Cardiac muscle cell (in vitro differentiated cells and primary cell): ENCODE measurements at regions not wholly inside any gene's neighbourhood (a gene's known extent, or its start where the extent isn't known, plus 50 kb on each side); places are given as distances from the start of the nearest gene placed in this dataset.

ENCODE experiments used
- DNase-seq, 2 donors: peaks; one replicate each; pipeline versions ENCODE4 v3.0.0 to v3.0.0-alpha.2; 2010 to 2017; ENCODE audit warnings: low read depth in 1 of 2, low spot score in 1 of 2
- H3K27ac ChIP-seq: fragments of 200-600 bp; sonication (generic); 2 replicates; pipeline ENCODE4 v1.5.1; 2016
- H3K27me3 ChIP-seq: fragments of 200-600 bp; sonication (generic); 2 replicates; pipeline ENCODE4 v1.6.0; 2016; ENCODE audit warnings: control low read depth
- H3K36me3 ChIP-seq: fragments of 200-600 bp; sonication (generic); 2 replicates; pipeline ENCODE4 v1.5.1; 2016; ENCODE audit warnings: control low read depth
- H3K4me1 ChIP-seq: fragments of 200-600 bp; sonication (generic); 2 replicates; pipeline ENCODE4 v1.8.1; 2017; ENCODE audit warnings: low read depth, mild to moderate bottlenecking, mixed run types
- H3K4me3 ChIP-seq: fragments of 200-600 bp; sonication (generic); 2 replicates; pipeline ENCODE4 v1.5.1; 2016; ENCODE audit warnings: mild to moderate bottlenecking
- H3K9me3 ChIP-seq: fragments of 200-600 bp; sonication (generic); 2 replicates; pipeline ENCODE4 v1.5.1; 2017; ENCODE audit warnings: low read depth, mild to moderate bottlenecking, control low read depth
- TF ChIP-seq, protein P1 (sequence below): IDR thresholded peaks from 2 replicates; pipeline ENCODE4 v1.5.1; 2012; ENCODE audit warnings: low read depth, mild to moderate bottlenecking, low read length

- Histone ChIP-seq H3K36me3 (no peaks in the 10 kb centered on the region), H3K27ac (no peak overlapping the region), H3K27me3 (no peaks in the 10 kb centered on the region), H3K4me1 (no peaks in the 10 kb centered on the region), H3K4me3 (no peak overlapping the region), H3K9me3 (no peaks in the 10 kb centered on the region)
- TF ChIP-seq, protein P1, sequence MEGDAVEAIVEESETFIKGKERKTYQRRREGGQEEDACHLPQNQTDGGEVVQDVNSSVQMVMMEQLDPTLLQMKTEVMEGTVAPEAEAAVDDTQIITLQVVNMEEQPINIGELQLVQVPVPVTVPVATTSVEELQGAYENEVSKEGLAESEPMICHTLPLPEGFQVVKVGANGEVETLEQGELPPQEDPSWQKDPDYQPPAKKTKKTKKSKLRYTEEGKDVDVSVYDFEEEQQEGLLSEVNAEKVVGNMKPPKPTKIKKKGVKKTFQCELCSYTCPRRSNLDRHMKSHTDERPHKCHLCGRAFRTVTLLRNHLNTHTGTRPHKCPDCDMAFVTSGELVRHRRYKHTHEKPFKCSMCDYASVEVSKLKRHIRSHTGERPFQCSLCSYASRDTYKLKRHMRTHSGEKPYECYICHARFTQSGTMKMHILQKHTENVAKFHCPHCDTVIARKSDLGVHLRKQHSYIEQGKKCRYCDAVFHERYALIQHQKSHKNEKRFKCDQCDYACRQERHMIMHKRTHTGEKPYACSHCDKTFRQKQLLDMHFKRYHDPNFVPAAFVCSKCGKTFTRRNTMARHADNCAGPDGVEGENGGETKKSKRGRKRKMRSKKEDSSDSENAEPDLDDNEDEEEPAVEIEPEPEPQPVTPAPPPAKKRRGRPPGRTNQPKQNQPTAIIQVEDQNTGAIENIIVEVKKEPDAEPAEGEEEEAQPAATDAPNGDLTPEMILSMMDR: no peak
- DNase-seq: no peak
These were observed 1490.5 kb downstream of the STIM2 start for GRCh38 chr4:28351102-28351501.

GRCh38 chr4:28351826-28352225, 1491.2 kb downstream of the STIM2 start:
- H3K36me3 ChIP-seq: no peaks in the 10 kb centered on the region
- TF ChIP-seq, protein P1: no peak
- H3K4me3 ChIP-seq: no peak overlapping the region
- no peaks in the 10 kb centered on the region for H3K9me3 ChIP-seq
- no peak for DNase-seq
- H3K27ac ChIP-seq: no peak overlapping the region
- no peaks in the 10 kb centered on the region for H3K27me3 ChIP-seq
- no peaks in the 10 kb centered on the region for H3K4me1 ChIP-seq

DNA sequence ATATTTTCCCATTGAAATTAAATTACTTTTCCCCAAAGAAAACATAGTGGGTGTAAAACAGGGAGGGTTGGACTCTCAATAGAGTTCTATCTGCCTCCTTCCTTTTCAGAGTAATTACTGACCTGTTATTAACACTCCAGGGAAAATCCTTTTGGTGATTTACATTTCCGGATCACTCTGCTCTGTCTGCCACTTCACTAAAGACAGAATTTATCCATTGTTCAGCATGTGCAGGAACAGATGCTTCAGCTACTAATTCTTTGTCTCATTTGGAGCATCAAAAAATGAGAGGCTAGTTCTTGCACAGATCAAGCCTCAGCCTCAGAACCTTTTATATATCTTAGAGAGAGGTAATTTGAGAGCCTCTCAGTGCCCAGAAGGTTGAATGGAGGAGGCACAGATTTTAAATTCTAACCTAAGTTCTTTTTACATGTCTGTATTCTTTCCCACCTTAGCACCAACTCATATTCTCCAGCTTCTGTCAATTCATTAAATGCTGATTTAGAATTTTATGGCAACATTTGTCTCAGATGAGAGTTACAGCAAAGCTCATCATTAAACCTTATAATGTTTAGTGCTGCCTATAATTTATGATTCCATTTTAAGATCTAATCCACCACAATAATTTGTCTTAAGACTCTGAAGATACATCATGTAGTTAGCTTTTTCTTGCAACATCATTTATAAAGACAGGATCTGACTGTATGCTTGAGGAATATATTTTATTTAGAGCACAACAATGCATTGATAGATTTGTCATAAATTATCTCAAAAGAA, 1494.4 kb downstream of the STIM2 start:
- Histone ChIP-seq H3K9me3 (no peaks in the 10 kb centered on the region), H3K4me1 (no peaks in the 10 kb centered on the region), H3K27me3 (no peaks in the 10 kb centered on the region), H3K4me3 (no peak overlapping the region), H3K27ac (no peak overlapping the region), H3K36me3 (no peaks in the 10 kb centered on the region)
- no peak for DNase-seq
- TF ChIP-seq, protein P1: no peak

- Histone ChIP-seq H3K36me3 (no peaks in the 10 kb centered on the region), H3K4me1 (no peaks in the 10 kb centered on the region), H3K27me3 (no peaks in the 10 kb centered on the region), H3K4me3 (no peak overlapping the region), H3K9me3 (no peaks in the 10 kb centered on the region), H3K27ac (no peak overlapping the region)
- DNase-seq: peak in 1 of 2 donors; percentile 36
- TF ChIP-seq, protein P1: peak; percentile 35
These were observed 1497.3 kb downstream of the STIM2 start for GRCh38 chr4:28357990-28358389.

DNA sequence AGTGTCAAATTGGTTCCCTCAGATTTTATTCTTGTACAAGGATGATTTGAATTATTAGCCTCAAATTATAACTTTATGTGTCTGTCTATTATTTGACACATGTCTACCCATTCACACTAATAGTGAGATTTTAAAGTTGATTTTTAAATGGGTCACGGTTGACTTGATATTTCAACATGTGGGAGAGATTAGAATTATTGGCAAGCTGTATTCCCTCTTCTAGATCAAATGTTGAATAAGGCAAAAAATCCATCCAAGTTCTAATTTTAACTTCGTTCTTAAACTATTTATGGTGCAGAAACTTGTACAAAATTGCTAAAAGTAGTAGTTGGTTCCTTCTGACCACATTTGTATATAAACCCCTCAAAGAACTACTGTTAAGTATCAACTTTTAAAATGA, 1498.0 kb downstream of the STIM2 start:
- Histone ChIP-seq H3K27me3 (no peaks in the 10 kb centered on the region), H3K4me1 (no peaks in the 10 kb centered on the region), H3K36me3 (no peaks in the 10 kb centered on the region), H3K27ac (no peak overlapping the region), H3K9me3 (no peaks in the 10 kb centered on the region), H3K4me3 (no peak overlapping the region)
- TF ChIP-seq, protein P1: no peak
- no peak for DNase-seq
